Transverse colon (tissue), 4 donors: ENCODE measurements at regions not wholly inside any gene's neighbourhood (a gene's known extent, or its start where the extent isn't known, plus 50 kb on each side); places are given as distances from the start of the nearest gene placed in this dataset.

ENCODE experiments used
- CTCF ChIP-seq, 5 experiments: fragments of 200-600 bp in 3 of 5; fragments of 450-650 bp in 2 of 5; sonication (generic) in 3 of 5; IDR thresholded peaks; 1 replicate in 2 of 5; 2 replicates in 3 of 5; pipeline ENCODE4 v1.5.1; 2016 to 2017; ENCODE audit warnings: antibody characterized with exemption in 5 of 5, inconsistent platforms in 3 of 5, mild to moderate bottlenecking in 2 of 5, moderate library complexity in 1 of 5
- POLR2A ChIP-seq: fragments of 450-650 bp; IDR thresholded peaks from one replicate; pipeline ENCODE4 v1.6.1; 2016; ENCODE audit warnings: antibody characterized with exemption, mild to moderate bottlenecking, moderate library complexity
- POLR2AphosphoS5 ChIP-seq, 3 donors: sonication (generic); formaldehyde crosslinking; IDR thresholded peaks; one replicate each; pipeline ENCODE4 v1.6.1; 2016; ENCODE audit warnings: antibody characterized with exemption in 3 of 3

GRCh38 chr14:78071016-78071549 is 99.1 kb upstream of the NRXN3 start:
- TF ChIP-seq POLR2A (no peak), CTCF (IDR thresholded peaks at IDR 0.05) (no peak), POLR2AphosphoS5 (IDR thresholded peaks at IDR 0.05) (no peak)
